ENCODE measurements at regions not wholly inside any gene's neighbourhood (a gene's known extent, or its start where the extent isn't known, plus 50 kb on each side); places are given as distances from the start of the nearest gene placed in this dataset.
A peak's percentile ranks its signal among the peaks of the same experiment; 100 is the strongest.

GRCh38 chr2:126808929-126809328 is 89.8 kb upstream of the TEX51 start:
- no peaks in the 10 kb centered on the region for H3K4me1 ChIP-seq (ENCODE audit: low read depth)
- TF ChIP-seq, protein P1, sequence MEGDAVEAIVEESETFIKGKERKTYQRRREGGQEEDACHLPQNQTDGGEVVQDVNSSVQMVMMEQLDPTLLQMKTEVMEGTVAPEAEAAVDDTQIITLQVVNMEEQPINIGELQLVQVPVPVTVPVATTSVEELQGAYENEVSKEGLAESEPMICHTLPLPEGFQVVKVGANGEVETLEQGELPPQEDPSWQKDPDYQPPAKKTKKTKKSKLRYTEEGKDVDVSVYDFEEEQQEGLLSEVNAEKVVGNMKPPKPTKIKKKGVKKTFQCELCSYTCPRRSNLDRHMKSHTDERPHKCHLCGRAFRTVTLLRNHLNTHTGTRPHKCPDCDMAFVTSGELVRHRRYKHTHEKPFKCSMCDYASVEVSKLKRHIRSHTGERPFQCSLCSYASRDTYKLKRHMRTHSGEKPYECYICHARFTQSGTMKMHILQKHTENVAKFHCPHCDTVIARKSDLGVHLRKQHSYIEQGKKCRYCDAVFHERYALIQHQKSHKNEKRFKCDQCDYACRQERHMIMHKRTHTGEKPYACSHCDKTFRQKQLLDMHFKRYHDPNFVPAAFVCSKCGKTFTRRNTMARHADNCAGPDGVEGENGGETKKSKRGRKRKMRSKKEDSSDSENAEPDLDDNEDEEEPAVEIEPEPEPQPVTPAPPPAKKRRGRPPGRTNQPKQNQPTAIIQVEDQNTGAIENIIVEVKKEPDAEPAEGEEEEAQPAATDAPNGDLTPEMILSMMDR (IDR thresholded peaks at IDR 0.05; ENCODE audit: low read depth, low read length) = no peak
- H3K36me3 ChIP-seq = no peaks in the 10 kb centered on the region
- DNase-seq (ENCODE audit: low read depth in 1 of 2, low spot score in 1 of 2) = no peak
- no peaks in the 10 kb centered on the region for H3K9me3 ChIP-seq (ENCODE audit: low read depth)
- H3K27me3 ChIP-seq = no peaks in the 10 kb centered on the region
- no peak overlapping the region for H3K4me3 ChIP-seq
- no peak overlapping the region for H3K27ac ChIP-seq

DNA sequence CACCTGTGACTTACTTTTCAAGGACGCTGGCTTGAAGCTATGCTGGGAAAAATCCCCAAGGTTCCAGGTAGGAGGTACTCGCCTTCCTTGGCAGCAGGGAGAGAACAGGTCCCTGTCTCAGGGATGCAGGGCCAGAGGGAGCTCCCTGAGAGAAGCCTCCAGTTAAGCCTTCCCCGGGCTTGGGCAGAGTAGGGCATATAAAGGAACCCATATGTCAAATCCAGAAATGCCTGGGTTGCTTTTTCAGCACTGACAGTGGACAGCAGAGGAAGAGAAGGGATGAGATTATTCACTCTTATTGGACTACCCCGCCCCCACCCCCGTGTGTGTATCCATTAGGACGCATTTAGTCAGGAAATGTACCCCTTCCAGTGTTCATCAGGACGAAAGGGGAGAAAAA is 89.3 kb upstream of the TEX51 start:
- Histone ChIP-seq H3K4me3 (no peak overlapping the region), H3K27ac (no peak overlapping the region), H3K4me1 (ENCODE audit: low read depth) (no peaks in the 10 kb centered on the region), H3K9me3 (ENCODE audit: low read depth) (no peaks in the 10 kb centered on the region), H3K27me3 (no peaks in the 10 kb centered on the region), H3K36me3 (no peaks in the 10 kb centered on the region)
- DNase-seq (ENCODE audit: low read depth in 1 of 2, low spot score in 1 of 2) = peak in 1 of 2 donors; percentile 33
- TF ChIP-seq, protein P1 (IDR thresholded peaks at IDR 0.05; ENCODE audit: low read depth, low read length) = no peak

GRCh38 chr2:126810001-126810400 is 88.7 kb upstream of the TEX51 start:
- H3K4me1 ChIP-seq (ENCODE audit: low read depth) = no peaks in the 10 kb centered on the region
- H3K27me3 ChIP-seq = no peaks in the 10 kb centered on the region
- no peak overlapping the region for H3K4me3 ChIP-seq
- TF ChIP-seq, protein P1 (IDR thresholded peaks at IDR 0.05; ENCODE audit: low read depth, low read length) = no peak
- no peaks in the 10 kb centered on the region for H3K36me3 ChIP-seq
- H3K9me3 ChIP-seq (ENCODE audit: low read depth) = no peaks in the 10 kb centered on the region
- no peak for DNase-seq (ENCODE audit: low read depth in 1 of 2, low spot score in 1 of 2)
- no peak overlapping the region for H3K27ac ChIP-seq

- Histone ChIP-seq H3K4me1 (ENCODE audit: low read depth) (no peaks in the 10 kb centered on the region), H3K27ac (no peak overlapping the region), H3K27me3 (no peaks in the 10 kb centered on the region), H3K36me3 (no peaks in the 10 kb centered on the region), H3K4me3 (no peak overlapping the region), H3K9me3 (ENCODE audit: low read depth) (no peaks in the 10 kb centered on the region)
- TF ChIP-seq, protein P1 (IDR thresholded peaks at IDR 0.05; ENCODE audit: low read depth, low read length) = no peak
- no peak for DNase-seq (ENCODE audit: low read depth in 1 of 2, low spot score in 1 of 2)
Measured at GRCh38 chr2:126811101-126811500, 87.6 kb upstream of the TEX51 start.

DNA sequence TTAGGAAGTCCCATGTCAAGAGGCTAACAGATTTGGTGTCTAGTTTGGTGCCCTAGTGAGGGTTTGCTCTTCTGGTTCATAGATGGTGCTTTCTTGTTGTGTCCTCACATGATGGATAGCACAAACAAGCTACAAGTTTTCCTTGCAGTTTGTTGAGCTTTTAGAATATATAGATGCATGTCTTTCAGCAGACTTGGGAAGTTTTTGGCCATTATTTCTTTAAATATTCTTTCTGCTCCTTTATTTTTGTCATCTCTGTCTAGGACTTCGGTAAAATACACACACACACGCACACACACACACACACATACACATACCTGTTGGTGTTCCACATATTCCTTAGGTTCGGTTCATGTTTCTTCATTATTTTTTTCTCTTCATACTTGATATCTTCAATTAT is 81.5 kb upstream of the TEX51 start:
- no peaks in the 10 kb centered on the region for H3K4me1 ChIP-seq (ENCODE audit: low read depth)
- no peaks in the 10 kb centered on the region for H3K36me3 ChIP-seq
- DNase-seq (ENCODE audit: low read depth in 1 of 2, low spot score in 1 of 2) = no peak
- H3K4me3 ChIP-seq = no peak overlapping the region
- H3K27me3 ChIP-seq = no peaks in the 10 kb centered on the region
- H3K9me3 ChIP-seq (ENCODE audit: low read depth) = no peaks in the 10 kb centered on the region
- no peak overlapping the region for H3K27ac ChIP-seq
- TF ChIP-seq, protein P1 (IDR thresholded peaks at IDR 0.05; ENCODE audit: low read depth, low read length) = no peak

- Histone ChIP-seq H3K4me3 (no peak overlapping the region), H3K4me1 (ENCODE audit: low read depth) (no peaks in the 10 kb centered on the region), H3K27ac (no peak overlapping the region), H3K36me3 (no peaks in the 10 kb centered on the region), H3K27me3 (no peaks in the 10 kb centered on the region), H3K9me3 (ENCODE audit: low read depth) (no peaks in the 10 kb centered on the region)
- no peak for DNase-seq (ENCODE audit: low read depth in 1 of 2, low spot score in 1 of 2)
- TF ChIP-seq, protein P1 (IDR thresholded peaks at IDR 0.05; ENCODE audit: low read depth, low read length) = no peak
Measured at GRCh38 chr2:126822115-126822514, 76.6 kb upstream of the TEX51 start.

Measured in cardiac muscle cell (in vitro differentiated cells and primary cell).